ENCODE measurements at regions not wholly inside any gene's neighbourhood (a gene's known extent, or its start where the extent isn't known, plus 50 kb on each side); places are given as distances from the start of the nearest gene placed in this dataset.

- TF ChIP-seq CTCF (IDR thresholded peaks at IDR 0.05) (no peak), POLR2A (IDR thresholded peaks at IDR 0.05) (no peak)
Measured at GRCh38 chr6:21538186-21538798, 55.3 kb upstream of the SOX4 start.

Data from Peyer's patch (tissue), 4 donors.